Lung microvascular endothelial cell (primary cell): ENCODE measurements at regions not wholly inside any gene's neighbourhood (a gene's known extent, or its start where the extent isn't known, plus 50 kb on each side); places are given as distances from the start of the nearest gene placed in this dataset.

Experiments used
- DNase-seq, 2 donors: peaks; one replicate each; pipeline versions ENCODE4 v3.0.0 to v3.0.0-alpha.2; 2010; ENCODE audit warnings: low read depth in 2 of 2

- peak in 1 of 2 donors; percentile 17 for DNase-seq
Observed at GRCh38 chr6:44606504-44606903, 219.0 kb downstream of the CDC5L start.

DNA sequence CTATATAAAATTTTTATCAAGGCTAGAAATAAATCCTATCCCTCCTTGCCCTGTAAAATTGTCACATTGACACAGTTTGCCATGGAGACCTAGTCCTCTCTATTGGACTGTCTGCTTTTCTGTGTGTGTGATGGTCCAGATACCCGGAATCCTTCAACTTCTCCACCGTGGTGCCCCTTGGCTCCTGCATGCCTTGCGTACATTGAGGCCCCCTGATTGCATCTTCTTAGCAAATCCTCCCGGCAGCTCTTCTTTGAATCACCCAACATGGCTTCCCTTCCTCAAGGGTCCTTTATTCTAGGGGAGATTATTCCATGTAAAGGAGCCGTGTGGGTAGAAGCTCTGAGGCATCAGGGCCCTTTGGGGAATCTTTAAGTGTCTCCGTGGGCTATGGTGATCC, 219.5 kb downstream of the CDC5L start:
- DNase-seq, result no peak

GRCh38 chr6:44608175-44608574, 220.7 kb downstream of the CDC5L start:
- DNase-seq, result no peak

DNA sequence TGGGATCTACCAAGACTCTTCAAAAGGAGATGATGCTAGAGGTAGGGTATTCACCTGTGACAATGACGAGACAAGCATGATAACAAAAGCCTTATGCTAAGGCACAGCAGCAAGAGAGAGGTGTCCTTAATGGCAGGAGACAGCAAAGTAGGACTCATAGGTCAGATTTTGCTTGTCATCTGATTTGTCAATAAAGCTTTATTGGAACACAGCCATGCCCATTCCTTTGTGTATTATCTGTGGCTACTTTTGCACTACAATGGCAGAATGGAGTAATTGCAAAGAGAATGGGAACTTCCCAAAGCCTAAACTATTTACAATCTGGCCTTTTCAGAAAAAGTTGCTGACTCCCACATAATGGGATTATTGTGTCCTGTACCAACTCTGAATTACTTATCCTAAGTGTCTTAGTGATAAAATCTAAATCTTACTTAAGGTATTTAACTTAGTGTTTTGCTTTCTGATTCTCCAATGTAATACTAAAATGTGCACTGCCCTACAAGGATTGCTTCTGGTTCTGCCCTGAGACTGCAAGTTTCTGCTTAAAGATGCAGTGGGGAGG, 221.6 kb downstream of the CDC5L start:
- DNase-seq, result no peak

DNA sequence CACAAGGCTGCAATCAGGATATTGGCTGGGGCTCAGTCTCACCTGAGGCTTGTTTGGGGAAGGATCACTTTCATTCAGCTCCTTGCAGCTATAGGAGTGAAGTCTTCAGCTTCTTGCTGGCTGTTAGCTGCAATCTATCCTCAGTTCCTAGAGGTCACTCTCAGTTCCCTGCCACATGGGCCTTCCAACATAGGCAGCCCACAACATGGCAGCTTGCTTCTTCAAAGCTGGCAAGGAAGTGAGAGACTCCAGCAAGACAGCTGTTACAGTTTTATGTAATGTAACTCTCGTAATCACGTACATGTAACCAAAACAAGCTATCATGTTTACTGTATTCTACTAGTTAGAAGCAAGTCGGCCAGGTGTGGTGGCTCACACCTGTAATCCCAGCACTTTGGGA, 226.9 kb downstream of the CDC5L start:
- DNase-seq, result no peak

GRCh38 chr6:44615621-44616020, 228.1 kb downstream of the CDC5L start:
- DNase-seq, result no peak

- no peak for DNase-seq
Observed at GRCh38 chr6:44617416-44617815, 229.9 kb downstream of the CDC5L start.

- no peak for DNase-seq
Observed at GRCh38 chr6:44618371-44618770, 230.9 kb downstream of the CDC5L start.

DNA sequence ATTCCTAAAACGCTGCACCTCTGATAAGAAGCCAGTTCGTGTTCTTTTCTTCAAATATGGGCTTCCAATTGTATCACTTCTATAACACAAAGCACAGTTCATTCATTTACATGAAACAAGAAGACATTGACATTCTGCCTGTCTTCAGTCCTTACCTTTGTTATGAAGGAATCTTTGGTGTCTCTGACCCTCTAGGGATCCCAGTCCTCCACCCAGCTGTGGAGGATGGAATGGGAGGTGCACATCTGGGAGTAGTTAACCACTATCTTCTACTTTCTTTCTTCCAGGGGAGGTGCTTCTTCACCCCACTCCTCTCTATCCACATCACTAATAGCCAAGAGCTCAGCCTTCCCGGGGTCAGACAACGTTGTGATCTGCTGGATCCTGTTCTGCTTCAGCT, 233.4 kb downstream of the CDC5L start:
- no peak for DNase-seq

DNA sequence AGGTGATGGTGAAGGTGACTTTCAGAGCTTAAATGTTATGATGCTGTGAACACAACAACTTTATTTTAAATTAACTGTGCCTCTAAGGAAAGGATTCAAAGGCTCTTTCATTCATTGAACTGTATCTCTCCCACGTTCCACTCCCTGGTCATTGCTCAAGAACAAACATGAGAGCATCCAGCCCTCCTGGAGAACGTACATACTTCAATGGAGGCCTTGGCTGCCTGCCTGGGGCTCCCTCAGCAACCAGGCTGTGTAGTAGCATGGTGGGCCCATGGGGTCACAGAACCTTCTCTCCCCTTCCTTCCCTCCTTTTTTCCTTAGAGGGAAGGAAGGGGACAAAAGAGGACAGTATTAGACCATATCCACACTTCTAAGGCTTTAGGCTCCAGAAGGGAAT, 234.3 kb downstream of the CDC5L start:
- DNase-seq, result no peak

DNA sequence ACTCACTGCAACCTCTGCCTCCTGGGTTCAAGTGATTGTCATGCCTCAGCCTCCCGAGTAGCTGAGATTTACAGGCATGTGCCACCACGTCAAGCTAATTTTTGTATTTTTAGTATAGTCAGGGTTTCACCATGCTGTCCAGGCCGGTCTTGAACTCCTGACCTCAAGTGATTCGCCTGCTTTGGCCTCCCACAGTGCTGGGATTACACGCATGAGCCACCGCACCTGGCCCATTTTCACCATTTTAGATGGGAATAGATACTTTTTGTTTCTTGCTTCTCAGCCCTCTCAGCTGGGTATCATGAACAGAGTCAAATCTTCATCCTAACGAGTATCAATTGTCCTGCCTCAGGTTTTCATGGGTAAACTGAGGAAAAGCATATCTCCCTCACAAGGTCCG, 235.0 kb downstream of the CDC5L start:
- no peak for DNase-seq

GRCh38 chr6:44622956-44623355, 235.4 kb downstream of the CDC5L start:
- no peak for DNase-seq

- no peak for DNase-seq
Observed at GRCh38 chr6:44624226-44624625, 236.7 kb downstream of the CDC5L start.

GRCh38 chr6:44624936-44625573, 237.5 kb downstream of the CDC5L start:
- no peak for DNase-seq

- DNase-seq, result no peak
Observed at GRCh38 chr6:44625996-44626395, 238.5 kb downstream of the CDC5L start.

DNA sequence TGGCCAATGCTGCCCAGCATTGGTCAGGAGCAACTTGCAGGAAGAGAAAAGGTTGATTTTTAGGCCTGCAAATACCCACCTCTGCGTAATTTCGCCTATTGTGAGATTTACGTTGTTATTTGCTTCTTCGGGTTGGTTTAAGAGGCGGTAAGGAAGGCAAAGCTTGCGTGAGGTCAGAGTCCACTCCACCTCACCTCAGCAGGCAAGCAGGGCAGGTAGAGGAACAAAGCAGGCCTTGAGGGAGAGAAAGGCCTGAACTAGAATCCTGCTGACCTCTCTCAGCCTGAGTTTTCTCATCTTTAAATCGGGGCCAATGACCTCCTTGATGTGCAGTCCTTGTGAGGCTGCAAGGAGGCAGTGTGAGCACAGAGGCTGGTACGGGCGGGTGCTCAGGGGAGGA, 239.1 kb downstream of the CDC5L start:
- DNase-seq, result no peak

DNA sequence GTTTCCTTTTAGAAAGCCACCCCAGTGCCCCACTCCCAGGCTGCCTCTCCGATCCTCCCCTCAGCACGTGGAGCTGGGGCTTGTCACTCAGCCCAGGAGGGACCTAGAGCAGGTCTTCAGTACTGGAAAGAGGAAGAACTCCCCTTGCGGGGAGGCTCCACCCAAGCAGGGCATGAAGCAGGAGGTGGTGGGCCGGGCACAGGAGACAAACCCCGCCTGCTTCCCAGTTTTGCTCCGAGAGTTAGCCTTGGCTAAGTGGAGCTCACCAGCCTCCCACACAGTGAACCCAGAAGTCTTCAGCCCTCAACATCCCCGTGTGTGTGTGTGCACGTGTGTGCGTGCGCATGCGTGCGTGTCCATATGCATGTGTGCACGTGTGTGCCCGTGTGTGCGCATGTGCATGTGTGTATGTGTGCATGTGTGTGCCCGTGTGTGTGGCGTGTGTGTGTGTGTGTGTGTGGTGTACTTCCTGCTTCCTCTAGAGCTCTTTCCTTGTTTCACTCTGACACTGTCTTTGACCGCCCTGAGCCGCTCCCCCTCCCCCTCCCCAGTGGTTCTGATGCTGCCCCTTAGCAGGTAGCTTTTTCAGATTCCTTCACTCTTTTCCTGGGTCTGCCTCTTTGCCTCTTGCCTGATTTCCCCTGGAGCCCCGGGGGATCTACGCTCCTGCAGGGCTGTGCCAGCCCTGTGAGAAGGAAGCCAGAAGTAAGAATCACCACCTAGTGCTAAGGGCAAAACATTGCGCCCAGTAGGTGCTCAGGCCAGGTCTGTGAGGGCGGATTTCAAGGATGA, 239.8 kb downstream of the CDC5L start:
- DNase-seq, result no peak

DNA sequence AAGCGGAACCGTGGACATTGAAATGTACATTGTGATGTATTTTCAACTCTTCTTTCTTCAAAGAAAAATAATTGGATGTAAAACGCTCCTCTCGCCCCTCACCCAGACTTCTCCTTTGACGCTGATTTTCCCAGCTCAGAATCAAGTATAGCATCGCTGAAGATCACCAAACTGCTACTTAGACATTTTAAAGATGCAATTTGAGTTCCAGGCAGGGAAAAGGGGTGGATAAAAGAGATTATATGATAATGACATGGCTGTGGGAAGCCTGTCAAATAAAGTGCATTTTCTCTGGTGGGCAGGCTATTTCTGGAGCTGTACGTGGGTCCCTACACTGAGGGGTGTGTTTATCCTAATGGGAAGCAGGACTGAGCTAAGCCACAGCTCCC, 240.4 kb downstream of the CDC5L start:
- DNase-seq, result no peak

DNA sequence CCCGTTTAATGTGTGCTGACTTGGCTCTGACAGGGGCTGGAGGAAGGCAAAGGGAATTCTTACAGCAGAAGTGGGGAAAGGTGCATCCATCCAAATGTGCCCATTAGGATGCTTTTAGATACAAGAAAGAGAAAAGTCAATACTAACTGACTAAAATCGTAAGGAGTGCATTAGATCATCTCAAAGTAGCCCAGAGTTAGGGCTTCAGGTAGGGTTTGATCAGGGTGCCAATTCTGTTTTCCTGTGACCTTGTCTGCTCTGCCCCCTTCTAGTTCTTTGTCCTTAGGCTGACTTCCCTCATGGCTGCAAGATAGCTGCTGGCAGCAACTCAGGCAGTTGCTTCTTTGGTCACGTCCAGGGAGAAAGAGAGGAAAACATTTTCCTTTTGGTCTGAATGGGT, 240.8 kb downstream of the CDC5L start:
- no peak for DNase-seq

GRCh38 chr6:44629636-44630035, 242.1 kb downstream of the CDC5L start:
- no peak for DNase-seq

DNA sequence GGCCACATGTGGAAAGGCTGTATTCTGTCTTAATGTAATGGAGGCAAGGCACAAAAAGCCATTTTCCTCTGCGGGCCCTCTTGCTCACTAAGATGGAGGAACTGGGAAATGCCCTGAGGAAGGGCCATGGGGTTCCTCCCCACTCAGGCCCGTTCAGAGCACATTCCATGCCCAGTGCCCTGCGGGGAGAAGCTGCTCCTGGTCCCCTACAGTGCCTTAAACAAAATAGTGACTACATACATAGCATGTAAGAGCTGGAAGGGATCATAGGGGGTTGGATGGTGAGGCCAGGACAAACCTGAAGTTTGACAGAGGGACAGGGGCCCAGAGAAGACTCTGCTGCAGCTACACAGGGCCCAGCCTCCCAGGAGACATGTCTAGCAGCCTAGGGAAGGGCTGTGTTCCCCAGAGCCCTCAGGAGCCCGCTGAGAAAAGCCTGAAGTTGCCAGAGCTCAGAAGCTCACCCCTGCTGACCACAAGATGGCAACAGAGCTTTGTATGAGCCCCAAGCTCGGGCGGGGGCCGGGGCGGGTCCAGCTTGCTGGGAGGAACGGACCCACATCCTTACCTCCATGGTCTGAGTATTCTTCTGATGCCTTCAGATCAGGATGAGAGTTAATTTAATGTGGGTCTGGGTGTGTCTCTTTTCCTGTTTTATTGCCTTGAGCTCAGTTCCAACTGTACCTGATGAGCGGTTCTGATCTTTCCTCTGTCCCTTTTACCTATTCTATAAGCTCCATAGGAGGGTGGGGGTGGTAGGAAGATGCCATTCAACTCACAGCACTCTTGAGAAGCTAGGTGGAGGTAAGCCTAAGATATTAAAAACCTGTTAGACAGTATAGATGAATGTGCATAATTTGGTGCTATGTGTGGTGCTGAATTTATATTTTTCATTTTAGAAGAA, 242.9 kb downstream of the CDC5L start:
- peak; percentile 33 to 50 for DNase-seq

DNA sequence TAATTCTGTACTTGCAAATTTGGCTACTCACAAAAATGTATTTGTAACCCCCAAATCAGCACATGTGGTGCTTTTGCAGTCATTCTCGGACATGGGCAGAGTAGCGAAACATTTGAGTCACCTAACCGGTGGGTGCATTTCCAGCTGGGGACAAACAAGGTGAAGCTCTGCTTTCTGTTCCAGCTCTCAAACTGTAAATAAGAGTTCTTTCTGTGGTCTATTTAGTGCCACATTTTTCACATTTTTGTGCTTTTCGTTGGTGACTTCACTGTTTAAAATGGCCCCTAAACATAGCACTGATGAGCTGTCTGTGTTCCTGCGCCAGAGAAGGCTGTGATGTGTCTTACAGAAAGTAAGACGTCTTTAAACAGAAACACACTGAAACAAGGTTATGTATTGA, 244.5 kb downstream of the CDC5L start:
- DNase-seq, result no peak
